ENCODE measurements at regions not wholly inside any gene's neighbourhood (a gene's known extent, or its start where the extent isn't known, plus 50 kb on each side); places are given as distances from the start of the nearest gene placed in this dataset.

DNA sequence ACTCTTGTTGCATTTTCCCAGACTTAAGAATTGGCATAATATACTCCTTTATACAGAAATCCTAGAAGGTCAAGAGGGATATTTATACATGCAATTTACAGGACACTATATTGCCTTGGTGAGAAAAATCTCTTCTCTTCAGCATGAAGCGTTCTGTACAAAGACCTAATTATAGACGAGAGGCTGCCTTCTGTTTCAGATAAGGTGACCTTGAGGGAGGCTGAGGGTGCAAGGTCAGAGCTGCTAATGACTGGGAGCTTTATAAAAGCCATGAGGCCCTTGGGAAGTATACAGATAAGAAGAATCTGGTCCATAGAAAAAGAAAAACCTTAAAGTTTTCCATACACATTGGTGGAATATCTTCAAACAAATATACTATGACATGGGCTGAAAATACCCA lies 156.3 kb upstream of the SOX9 start:
- no peaks in the 10 kb centered on the region for H3K4me1 ChIP-seq
- H3K4me3 ChIP-seq, result no peak overlapping the region
- H3K27me3 ChIP-seq, result no peaks in the 10 kb centered on the region
- DNase-seq (ENCODE audit: extremely low spot score), result no peak
- H3K9me3 ChIP-seq, result no peaks in the 10 kb centered on the region
- H3K27ac ChIP-seq (replicated peaks in 1 of 4), result no peak overlapping the region
- TF ChIP-seq EP300 (IDR thresholded peaks at IDR 0.05) (no peak), POLR2AphosphoS5 (IDR thresholded peaks at IDR 0.05) (no peak)
- intact Hi-C loops (cut with DNase I), result no loop called here
- no peaks in the 10 kb centered on the region for H3K36me3 ChIP-seq
- WGBS, result 88% methylated on average over 2 of the region's 2 CpGs

DNA sequence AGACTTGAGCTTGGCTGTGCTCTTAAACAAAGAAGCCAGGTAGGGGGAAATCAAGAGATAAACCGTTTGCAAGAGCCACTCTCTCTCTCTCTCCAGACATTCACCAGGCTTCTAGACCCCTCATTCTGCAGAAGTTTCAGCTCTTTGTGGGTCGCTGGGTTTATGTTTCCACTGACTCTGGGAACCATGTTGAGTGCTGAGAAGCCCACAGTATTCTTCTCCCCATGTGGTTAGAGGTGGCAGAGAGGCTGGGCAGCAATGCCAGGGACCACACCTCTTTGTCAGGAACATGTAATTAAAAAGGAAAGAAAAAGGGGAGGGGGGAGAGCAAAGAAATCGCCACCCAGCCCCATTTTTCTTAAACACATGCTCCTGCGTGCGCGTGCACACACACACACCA lies 154.8 kb upstream of the SOX9 start:
- TF ChIP-seq EP300 (IDR thresholded peaks at IDR 0.05) (no peak), POLR2AphosphoS5 (IDR thresholded peaks at IDR 0.05) (no peak), POLR2A (IDR thresholded peaks at IDR 0.05; ENCODE audit: low read depth) (no peak)
- TF ChIP-seq, protein P1, sequence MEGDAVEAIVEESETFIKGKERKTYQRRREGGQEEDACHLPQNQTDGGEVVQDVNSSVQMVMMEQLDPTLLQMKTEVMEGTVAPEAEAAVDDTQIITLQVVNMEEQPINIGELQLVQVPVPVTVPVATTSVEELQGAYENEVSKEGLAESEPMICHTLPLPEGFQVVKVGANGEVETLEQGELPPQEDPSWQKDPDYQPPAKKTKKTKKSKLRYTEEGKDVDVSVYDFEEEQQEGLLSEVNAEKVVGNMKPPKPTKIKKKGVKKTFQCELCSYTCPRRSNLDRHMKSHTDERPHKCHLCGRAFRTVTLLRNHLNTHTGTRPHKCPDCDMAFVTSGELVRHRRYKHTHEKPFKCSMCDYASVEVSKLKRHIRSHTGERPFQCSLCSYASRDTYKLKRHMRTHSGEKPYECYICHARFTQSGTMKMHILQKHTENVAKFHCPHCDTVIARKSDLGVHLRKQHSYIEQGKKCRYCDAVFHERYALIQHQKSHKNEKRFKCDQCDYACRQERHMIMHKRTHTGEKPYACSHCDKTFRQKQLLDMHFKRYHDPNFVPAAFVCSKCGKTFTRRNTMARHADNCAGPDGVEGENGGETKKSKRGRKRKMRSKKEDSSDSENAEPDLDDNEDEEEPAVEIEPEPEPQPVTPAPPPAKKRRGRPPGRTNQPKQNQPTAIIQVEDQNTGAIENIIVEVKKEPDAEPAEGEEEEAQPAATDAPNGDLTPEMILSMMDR (IDR thresholded peaks at IDR 0.05), result no peak
- Histone ChIP-seq H3K27me3 (no peaks in the 10 kb centered on the region), H3K9me3 (no peaks in the 10 kb centered on the region), H3K4me1 (no peaks in the 10 kb centered on the region), H3K4me3 (no peak overlapping the region), H3K27ac (replicated peaks in 1 of 4) (no peak overlapping the region), H3K36me3 (no peaks in the 10 kb centered on the region)
- no peak for DNase-seq (ENCODE audit: extremely low spot score)
- intact Hi-C loops (cut with DNase I), result no loop called here
- 68% methylated on average over 6 of the region's 6 CpGs for WGBS

- DNase-seq (ENCODE audit: extremely low spot score), result no peak
- H3K9me3 ChIP-seq, result no peaks in the 10 kb centered on the region
- H3K27me3 ChIP-seq, result no peaks in the 10 kb centered on the region
- H3K4me1 ChIP-seq, result no peaks in the 10 kb centered on the region
- 79% methylated on average over 13 of the region's 13 CpGs for WGBS
- TF ChIP-seq POLR2A (IDR thresholded peaks at IDR 0.05; ENCODE audit: low read depth) (no peak), EP300 (IDR thresholded peaks at IDR 0.05) (no peak), POLR2AphosphoS5 (IDR thresholded peaks at IDR 0.05) (no peak)
- TF ChIP-seq, protein P1 (IDR thresholded peaks at IDR 0.05), result no peak
- H3K36me3 ChIP-seq, result no peaks in the 10 kb centered on the region
- H3K4me3 ChIP-seq, result no peak overlapping the region
- H3K27ac ChIP-seq (replicated peaks in 1 of 4), result no peak overlapping the region
- intact Hi-C loops (cut with DNase I), result no loop called here
Observed at GRCh38 chr17:71966459-71967313, 154.1 kb upstream of the SOX9 start.

DNA sequence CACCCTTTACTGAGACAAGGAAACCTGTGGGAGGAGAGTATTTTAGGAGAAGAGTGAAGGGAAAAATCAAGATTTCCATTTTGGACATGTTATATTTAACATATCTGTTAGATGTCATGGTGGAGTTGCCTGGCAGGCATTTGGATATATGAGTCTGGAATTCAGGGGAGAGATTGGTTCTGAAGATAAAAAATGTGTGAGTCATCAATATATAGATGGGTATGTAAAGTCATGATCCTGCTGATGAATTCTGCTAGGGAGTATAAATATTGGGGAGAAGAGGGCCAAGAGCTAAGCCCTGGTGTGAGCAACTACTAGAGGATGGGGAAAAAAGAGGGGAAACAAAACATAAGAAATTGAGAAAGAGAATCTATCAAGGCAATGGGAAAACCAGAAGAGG lies 151.3 kb upstream of the SOX9 start:
- no peak for DNase-seq (ENCODE audit: extremely low spot score)
- no peak overlapping the region for H3K27ac ChIP-seq (replicated peaks in 1 of 4)
- H3K4me3 ChIP-seq, result no peak overlapping the region
- TF ChIP-seq POLR2A (IDR thresholded peaks at IDR 0.05; ENCODE audit: low read depth) (no peak), EP300 (IDR thresholded peaks at IDR 0.05) (no peak), POLR2AphosphoS5 (IDR thresholded peaks at IDR 0.05) (no peak)
- TF ChIP-seq, protein P1 (IDR thresholded peaks at IDR 0.05), result no peak
- H3K9me3 ChIP-seq, result no peaks in the 10 kb centered on the region
- intact Hi-C loops (cut with DNase I), result no loop called here
- no peaks in the 10 kb centered on the region for H3K27me3 ChIP-seq
- no peaks in the 10 kb centered on the region for H3K36me3 ChIP-seq
- H3K4me1 ChIP-seq, result peaks cover 0 to 3% (median 1%) of the 10 kb centered on the region in 4 donors

DNA sequence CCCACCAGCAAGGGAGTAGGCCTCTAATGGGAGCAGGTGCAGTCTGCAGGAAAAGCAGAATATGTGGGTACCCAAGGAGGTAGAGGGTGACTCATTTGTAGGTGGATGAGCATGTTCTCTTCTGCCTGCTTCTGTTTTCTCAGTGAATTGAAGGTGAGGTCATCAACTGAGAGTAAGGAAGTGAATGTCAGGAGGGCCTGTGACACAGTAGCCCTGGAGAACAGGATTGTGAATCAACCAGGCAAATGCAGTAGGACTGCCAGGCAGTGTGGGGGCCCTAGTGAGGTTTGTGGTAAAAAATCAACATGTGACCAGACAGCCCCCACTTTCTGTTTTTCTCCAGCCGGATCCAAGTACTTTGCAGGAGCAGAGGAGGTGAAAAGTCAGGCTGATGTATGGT lies 150.5 kb upstream of the SOX9 start:
- TF ChIP-seq EP300 (IDR thresholded peaks at IDR 0.05), result no peak
- TF ChIP-seq, protein P1 (IDR thresholded peaks at IDR 0.05), result no peak
- no peak for TF ChIP-seq POLR2AphosphoS5 (IDR thresholded peaks at IDR 0.05)
- TF ChIP-seq POLR2A (IDR thresholded peaks at IDR 0.05; ENCODE audit: low read depth), result no peak
- Histone ChIP-seq H3K4me1 (peaks cover 0 to 11% (median 9%) of the 10 kb centered on the region in 4 donors), H3K36me3 (no peaks in the 10 kb centered on the region), H3K27ac (replicated peaks in 1 of 4) (no peak overlapping the region), H3K4me3 (no peak overlapping the region), H3K27me3 (no peaks in the 10 kb centered on the region), H3K9me3 (no peaks in the 10 kb centered on the region)
- intact Hi-C loops (cut with DNase I), result no loop called here
- 100% methylated on average over 1 of the region's 1 CpG for WGBS
- no peak for DNase-seq (ENCODE audit: extremely low spot score)
